K562 (cell line): ENCODE measurements at regions not wholly inside any gene's neighbourhood (a gene's known extent, or its start where the extent isn't known, plus 50 kb on each side); places are given as distances from the start of the nearest gene placed in this dataset.
A peak's percentile ranks its signal among the peaks of the same experiment; 100 is the strongest.

ENCODE experiments used
- ATAC-seq: fragments of 200-7000 bp; cut with Tn5 transposase; 3 replicates; pipeline ENCODE4 v1.9.1; 2020; ENCODE audit warnings: moderate library complexity
- BruUV-seq: library from RNA; stranded (reverse); fragments of 400-500 nt; replicated peaks from 2 replicates; lab custom pipeline; 2021; lab: Mats Ljungman, UMichigan
- CTCF ChIA-PET: fragments of 300-600 bp; formaldehyde crosslinking; extraction: SDS; loops from one replicate; lab custom pipeline; 2021; ENCODE audit warnings: low intra/inter-chr PET ratio; lab: Yijun Ruan, JAX
- POLR2A ChIA-PET: fragments of 300-600, 350-650 bp; sonication (Branson Sonifier 250); formaldehyde crosslinking; extraction: SDS; loops from one replicate; lab custom pipeline; 2021; ENCODE audit warnings: antibody characterized with exemption, inconsistent platforms; lab: Yijun Ruan, JAX
- DNase-seq, 4 experiments: peaks; one replicate each; pipeline versions ENCODE4 v3.0.0 to v3.0.0-alpha.2; 2011 to 2018; ENCODE audit warnings: low spot score in 3 of 4, mixed read lengths in 3 of 4; ENCODE audit errors: extremely low read depth in 1 of 4
- FAIRE-seq: peaks from 2 replicates; lab custom pipeline; 2011; peaks lifted over from hg19 to GRCh38; lab: Jason Lieb, UNC
- H2AFZ ChIP-seq: 2 replicates; pipeline ENCODE4 v1.6.0; 2011; ENCODE audit warnings: low read depth, low read length, control low read depth, inconsistent platforms
- H3K27ac ChIP-seq: fragments of 200-600 bp; 3 replicates; pipeline ENCODE4 v1.8.0; 2011; ENCODE audit warnings: low read depth, mild to moderate bottlenecking, control low read depth, inconsistent platforms, low read length, moderate library complexity, mixed read lengths; ENCODE audit errors: extremely low read depth
- H3K27me3 ChIP-seq, 2 experiments: fragments of 300-600 bp in 1 of 2; 2 replicates in 1 of 2; 3 replicates in 1 of 2; pipeline versions ENCODE4 v1.6.0 to v1.8.0; 2011; ENCODE audit warnings: inconsistent platforms in 2 of 2, low read length in 2 of 2, mild to moderate bottlenecking in 1 of 2, mixed read lengths in 1 of 2, moderate library complexity in 1 of 2; ENCODE audit not compliant: control insufficient read depth in 2 of 2, insufficient read depth in 2 of 2
- H3K36me3 ChIP-seq: fragments of 300-600 bp; 3 replicates; pipeline ENCODE4 v1.8.0; 2011; ENCODE audit warnings: mild to moderate bottlenecking, low read length, inconsistent platforms; ENCODE audit not compliant: control insufficient read depth, insufficient read depth
- H3K4me1 ChIP-seq, 2 experiments: fragments of 200-600 bp in 1 of 2; replicated peaks in 1 of 2; 2 replicates in 1 of 2; 3 replicates in 1 of 2; pipeline versions ENCODE4 v1.5.1 to v1.8.0; 2011; ENCODE audit warnings: inconsistent platforms in 2 of 2, low read length in 2 of 2, mild to moderate bottlenecking in 1 of 2, mixed read lengths in 1 of 2, moderate library complexity in 1 of 2; ENCODE audit not compliant: control insufficient read depth in 2 of 2, insufficient read depth in 2 of 2
- H3K4me2 ChIP-seq: 2 replicates; pipeline ENCODE4 v1.6.1; 2011; ENCODE audit warnings: low read length, control low read depth, inconsistent platforms, mixed read lengths; ENCODE audit not compliant: insufficient read depth
- H3K4me3 ChIP-seq: fragments of 200-600 bp; sonication (generic), shearing (Covaris generic); 2 replicates; pipeline ENCODE4 v1.5.1; 2016; ENCODE audit warnings: control low read depth, inconsistent platforms
- H3K79me2 ChIP-seq: fragments of 200-600 bp; 3 replicates; pipeline ENCODE4 v1.8.0; 2011; ENCODE audit warnings: low read length, inconsistent platforms; ENCODE audit not compliant: control insufficient read depth, insufficient read depth
- H3K9ac ChIP-seq, 2 experiments: 2 replicates each; pipeline versions ENCODE4 v1.6.0 to v1.6.1; 2011; ENCODE audit warnings: low read depth in 2 of 2, low read length in 2 of 2, control low read depth in 1 of 2, inconsistent platforms in 1 of 2, mild to moderate bottlenecking in 1 of 2, mixed read lengths in 1 of 2; ENCODE audit not compliant: insufficient read depth in 1 of 2
- H3K9me1 ChIP-seq: one replicate; pipeline ENCODE4 v1.6.0; 2011; ENCODE audit warnings: inconsistent platforms, mild to moderate bottlenecking, low read length, moderate library complexity; ENCODE audit not compliant: control insufficient read depth, insufficient read depth
- H3K9me3 ChIP-seq: replicated peaks from 2 replicates; pipeline ENCODE4 v1.5.1; 2011; ENCODE audit warnings: low read depth, low read length, inconsistent platforms; ENCODE audit not compliant: control insufficient read depth, insufficient read depth
- H4K20me1 ChIP-seq: replicated peaks from 2 replicates; pipeline ENCODE4 v1.6.1; 2011; ENCODE audit warnings: low read length, inconsistent platforms, mixed read lengths; ENCODE audit not compliant: control insufficient read depth, insufficient read depth
- ATF3 ChIP-seq, 2 experiments: fragments of 450-650 bp in 1 of 2; sonication (generic) in 1 of 2; formaldehyde crosslinking in 1 of 2; IDR thresholded peaks in 1 of 2; conservative IDR thresholded peaks in 1 of 2; 2 replicates each; pipeline versions ENCODE4 v1.6.1 to v1.8.1; 2016 to 2023; ENCODE audit warnings: mild to moderate bottlenecking in 2 of 2, moderate library complexity in 2 of 2, inconsistent platforms in 1 of 2, missing genetic modification reagents in 1 of 2
- GATAD2A ChIP-seq: fragments of 450-650 bp; IDR thresholded peaks from 2 replicates; pipeline ENCODE4 v1.6.1; 2017
- IFI16 ChIP-seq: fragments of 250-450 bp; sonication (Bioruptor Pico); IDR thresholded peaks from 2 replicates; pipeline ENCODE4 v2.1.2; 2022; ENCODE audit warnings: mild to moderate bottlenecking, inconsistent platforms
- LARP7 ChIP-seq: fragments of 450-650 bp; IDR thresholded peaks from 2 replicates; pipeline ENCODE4 v1.6.1; 2016
- MYC ChIP-seq, 2 experiments: fragments of 250-450 bp in 1 of 2; sonication (Bioruptor Pico) in 1 of 2; IDR thresholded peaks; 2 replicates each; pipeline versions ENCODE4 v1.5.1 to v1.6.1; 2012 to 2021; ENCODE audit warnings: low read depth in 2 of 2, borderline replicate concordance in 1 of 2, improper control_type of control experiment in 1 of 2, low read length in 1 of 2, mild to moderate bottlenecking in 1 of 2, moderate library complexity in 1 of 2
- RHOXF2B ChIP-seq: fragments of 250-450 bp; sonication (Bioruptor Pico); conservative IDR thresholded peaks from 2 replicates; pipeline ENCODE4 v1.5.1; 2021
- STAT6 ChIP-seq: sonication (generic); formaldehyde crosslinking; IDR thresholded peaks from 2 replicates; pipeline ENCODE4 v1.8.1; 2023; ENCODE audit warnings: mild to moderate bottlenecking, missing genetic modification reagents
- XRCC5 ChIP-seq: fragments of 200-400 bp; formaldehyde crosslinking; IDR thresholded peaks from 2 replicates; pipeline ENCODE4 v1.6.1; 2017; ENCODE audit warnings: low read depth, mild to moderate bottlenecking, low read length
- ZNF407 ChIP-seq: fragments of 450-650 bp; IDR thresholded peaks from 2 replicates; pipeline ENCODE4 v1.6.1; 2016; ENCODE audit warnings: low read depth
- ZNF586 ChIP-seq: fragments of 450-650 bp; formaldehyde crosslinking; conservative IDR thresholded peaks from 2 replicates; pipeline ENCODE4 v1.4.0; 2020; ENCODE audit warnings: mild to moderate bottlenecking, moderate library complexity
- WGBS: fragments of 100-300 bp; shearing (Covaris generic); methylation state at CpG from one replicate; pipeline ENCODE4 v1.1.6; 2016; ENCODE audit warnings: low coverage, mixed read lengths; ENCODE audit not compliant: insufficient coverage; ENCODE audit errors: missing lambda C conversion rate; 5-methylcytosine and 5-hydroxymethylcytosine counted together
- in situ Hi-C: fragments of 300-500 bp; cut with MboI; formaldehyde crosslinking; loops from 4 replicates; pipeline ENCODE4 v1.15.0; 2018; ENCODE audit warnings: inconsistent platforms, mixed read lengths
- intact Hi-C: fragments of 100-400 bp; cut with micrococcal nuclease; formaldehyde crosslinking; loops from 2 replicates; pipeline ENCODE4 v1.14.2; 2022
- TF ChIP-seq, protein P1 (sequence below): sonication (generic); formaldehyde crosslinking; IDR thresholded peaks from 2 replicates; pipeline ENCODE4 v1.8.0; 2022; ENCODE audit warnings: mild to moderate bottlenecking, missing genetic modification reagents

DNA sequence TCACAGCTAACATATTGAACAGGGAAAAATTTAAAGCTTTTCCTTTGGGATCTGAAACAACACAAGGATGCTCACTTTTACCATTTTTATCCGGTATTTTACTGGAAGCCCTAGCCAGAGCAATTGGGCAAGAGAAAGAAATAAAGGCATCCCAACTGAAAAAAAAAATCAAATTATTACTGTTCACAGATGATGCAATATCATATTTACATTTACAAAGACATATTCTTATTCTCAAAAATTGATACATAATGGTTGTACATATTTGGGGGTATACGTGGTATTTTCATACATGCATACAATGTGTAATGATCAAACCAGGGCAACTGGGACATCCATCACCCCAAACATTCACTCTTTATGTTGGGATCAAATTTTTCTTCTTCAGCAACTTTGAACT is 337.0 kb upstream of the SLC7A11 start:
- Histone ChIP-seq H3K4me1 (no peaks in the 10 kb centered on the region), H3K9ac (no peak overlapping the region), H3K27me3 (no peaks in the 10 kb centered on the region), H3K27ac (no peak overlapping the region), H3K9me3 (no peaks in the 10 kb centered on the region), H3K9me1 (no peaks in the 10 kb centered on the region), H3K4me2 (no peak overlapping the region), H4K20me1 (no peaks in the 10 kb centered on the region), H3K4me3 (no peak overlapping the region), H3K36me3 (no peaks in the 10 kb centered on the region), H2AFZ (no peak overlapping the region), H3K79me2 (no peaks in the 10 kb centered on the region)
- WGBS = 5% methylated on average over 2 of the region's 2 CpGs
- POLR2A ChIA-PET = no interaction called here
- ATAC-seq (no peak), DNase-seq (no peak), FAIRE-seq (no peak)
- intact Hi-C loops (no loop called here), in situ Hi-C loops (no loop called here)
- CTCF ChIA-PET = no interaction called here
- BruUV-seq = no TSS peak
- TF ChIP-seq RHOXF2B (no peak), IFI16 (CRISPR knock-in tag) (no peak), GATAD2A (no peak), LARP7 (no peak), ZNF586 (CRISPR knock-in tag) (no peak), STAT6 (no peak), ATF3 (IDR thresholded peaks at IDR 0.05) (peak; percentile 55; the same call in 1 of the 2 replicates), ATF3 (CRISPR knock-in tag; conservative IDR thresholded peaks at IDR 0.05) (no peak), XRCC5 (no peak), MYC (IDR thresholded peaks at IDR 0.05; ENCODE audit: low read depth, low read length) (no peak), MYC (CRISPR knock-in tag; IDR thresholded peaks at IDR 0.05; ENCODE audit: borderline replicate concordance, low read depth) (no peak), ZNF407 (no peak)
- TF ChIP-seq, protein P1, sequence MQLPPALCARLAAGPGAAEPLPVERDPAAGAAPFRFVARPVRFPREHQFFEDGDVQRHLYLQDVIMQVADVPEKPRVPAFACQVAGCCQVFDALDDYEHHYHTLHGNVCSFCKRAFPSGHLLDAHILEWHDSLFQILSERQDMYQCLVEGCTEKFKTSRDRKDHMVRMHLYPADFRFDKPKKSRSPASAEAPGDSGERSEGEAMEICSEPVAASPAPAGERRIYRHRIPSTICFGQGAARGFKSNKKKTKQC = no peak
